IPS-11a (cell line): ENCODE measurements at regions not wholly inside any gene's neighbourhood (a gene's known extent, or its start where the extent isn't known, plus 50 kb on each side); places are given as distances from the start of the nearest gene placed in this dataset.

Experiments used
- H3K4me3 ChIP-seq: one replicate; pipeline ENCODE4 v1.5.1; 2013; ENCODE audit warnings: low read depth, low read length, control low read depth

DNA sequence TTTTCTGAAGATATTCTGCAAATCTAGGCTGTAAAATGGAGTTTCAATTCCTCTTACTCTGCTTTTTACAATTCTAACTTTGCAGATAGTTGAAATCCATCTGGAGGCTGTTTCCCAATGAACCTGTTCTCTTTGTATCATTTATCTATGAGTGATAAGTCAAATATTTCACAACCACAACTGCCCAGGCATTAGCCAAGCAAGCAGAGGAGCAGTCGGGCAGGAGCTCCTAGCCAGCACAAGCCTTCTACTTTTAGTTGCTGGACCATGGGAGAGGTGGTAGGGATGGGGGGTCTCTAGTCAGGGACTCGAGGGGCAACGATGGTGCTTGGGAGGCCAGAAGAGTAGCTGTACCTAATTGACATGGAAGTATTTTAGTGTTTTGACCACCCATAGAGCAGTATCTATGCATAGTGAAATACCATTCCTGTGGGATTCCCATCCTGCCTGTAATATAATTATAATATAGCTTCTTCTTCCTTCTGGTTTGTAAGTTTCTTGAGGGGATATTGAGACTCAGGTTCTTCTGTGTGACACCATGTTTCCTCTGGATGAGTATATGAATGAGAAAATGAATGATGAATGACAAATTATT, 353.5 kb upstream of the IL12A start:
- H3K4me3 ChIP-seq, result no peak overlapping the region

- no peak overlapping the region for H3K4me3 ChIP-seq
Measured at GRCh38 chr3:159637883-159638542, 350.6 kb upstream of the IL12A start.

DNA sequence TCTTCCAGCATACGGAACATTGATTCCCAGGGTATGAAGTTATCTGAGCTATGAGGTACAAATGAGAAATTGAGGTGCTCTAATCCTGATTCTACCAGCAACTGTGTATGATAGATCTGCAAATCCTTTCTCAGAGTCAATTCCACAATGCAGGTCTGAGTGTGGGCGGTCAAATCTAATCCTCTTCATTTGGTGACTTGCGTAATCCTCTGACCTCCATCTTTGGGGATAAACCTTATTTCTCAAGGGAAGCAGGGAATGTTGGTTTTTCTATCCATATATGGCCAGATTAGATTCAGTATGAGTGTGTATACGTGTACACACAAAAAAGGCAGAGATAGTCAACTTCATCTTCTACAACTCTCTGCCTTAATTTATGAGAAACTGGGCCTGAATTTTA, 348.4 kb upstream of the IL12A start:
- H3K4me3 ChIP-seq, result no peak overlapping the region

DNA sequence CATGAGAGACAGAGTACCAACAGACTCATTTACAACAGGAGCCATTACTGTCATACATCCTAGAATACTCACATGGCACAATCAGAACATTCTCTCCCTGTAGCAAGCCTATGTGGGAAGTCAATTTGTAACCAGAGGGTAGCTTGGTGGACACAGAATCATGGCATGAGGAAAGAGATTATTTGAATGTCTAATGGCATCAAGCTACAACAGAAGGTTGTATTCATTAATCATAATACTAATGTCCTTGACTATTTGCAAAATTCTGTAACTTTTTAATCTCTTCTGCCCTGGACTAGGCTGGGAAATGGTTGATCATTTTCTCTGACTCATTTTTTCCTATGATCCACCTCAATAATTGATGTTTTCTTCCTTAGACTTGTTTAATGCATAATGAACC, 345.2 kb upstream of the IL12A start:
- no peak overlapping the region for H3K4me3 ChIP-seq

GRCh38 chr3:159645874-159646273, 342.8 kb upstream of the IL12A start:
- no peak overlapping the region for H3K4me3 ChIP-seq

- no peak overlapping the region for H3K4me3 ChIP-seq
Measured at GRCh38 chr3:159649951-159650350, 338.7 kb upstream of the IL12A start.

DNA sequence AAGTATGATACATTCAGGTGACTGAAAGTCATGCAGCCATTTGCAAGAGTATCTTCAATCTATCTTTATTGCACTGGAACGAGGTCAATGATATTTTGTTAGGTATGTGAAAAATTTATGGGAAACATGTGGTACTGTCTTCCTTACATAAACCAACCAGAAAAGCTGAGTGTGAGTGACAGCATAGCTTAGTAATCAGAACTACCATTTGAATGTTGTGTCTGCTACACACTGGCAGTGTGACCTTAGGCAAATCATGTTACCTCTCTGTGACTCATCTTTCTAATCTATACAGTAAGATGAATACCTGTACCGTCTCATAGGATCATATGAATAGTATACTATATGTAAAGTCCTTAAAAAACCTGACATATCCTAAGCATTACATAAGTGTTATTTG, 337.9 kb upstream of the IL12A start:
- no peak overlapping the region for H3K4me3 ChIP-seq

- no peak overlapping the region for H3K4me3 ChIP-seq
Measured at GRCh38 chr3:159652452-159652851, 336.2 kb upstream of the IL12A start.

- H3K4me3 ChIP-seq, result no peak overlapping the region
Measured at GRCh38 chr3:159654183-159655134, 334.2 kb upstream of the IL12A start.

DNA sequence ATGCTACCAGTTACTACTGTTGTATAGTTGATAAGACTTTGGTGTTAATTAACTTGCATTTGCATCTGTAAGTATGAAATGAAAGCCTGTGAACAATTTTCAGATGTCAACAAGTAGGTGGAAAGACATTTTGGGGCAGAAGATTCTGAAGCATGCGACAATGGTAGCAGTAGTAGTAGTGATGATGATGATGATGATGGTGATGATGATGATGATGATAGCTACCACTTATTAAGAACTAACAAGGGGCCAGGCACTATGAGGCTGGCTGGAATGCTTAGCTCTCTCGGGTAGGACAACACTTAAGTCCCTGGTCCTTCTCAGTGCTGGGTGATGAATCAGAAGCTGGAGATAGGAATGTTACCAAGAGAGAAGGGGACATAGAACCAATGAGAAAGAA, 333.4 kb upstream of the IL12A start:
- H3K4me3 ChIP-seq, result no peak overlapping the region

DNA sequence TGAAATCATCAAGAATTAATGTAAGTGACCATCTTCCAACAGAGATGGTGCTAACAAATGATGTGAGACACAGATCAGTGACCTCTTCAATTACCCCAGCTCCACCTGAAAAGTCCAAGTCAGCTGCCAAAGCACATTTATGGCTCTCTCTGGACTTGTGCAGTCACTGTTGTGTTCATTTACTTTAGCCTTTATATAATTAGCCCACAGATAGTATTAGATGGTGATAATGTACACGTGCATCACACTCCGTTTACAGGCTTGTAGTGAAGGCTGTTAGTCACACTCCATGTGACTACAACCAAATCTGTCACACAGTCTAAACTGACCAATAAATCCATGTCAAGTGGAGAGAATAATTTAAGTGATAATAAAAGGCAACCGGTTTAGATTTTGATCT, 331.5 kb upstream of the IL12A start:
- H3K4me3 ChIP-seq, result no peak overlapping the region

DNA sequence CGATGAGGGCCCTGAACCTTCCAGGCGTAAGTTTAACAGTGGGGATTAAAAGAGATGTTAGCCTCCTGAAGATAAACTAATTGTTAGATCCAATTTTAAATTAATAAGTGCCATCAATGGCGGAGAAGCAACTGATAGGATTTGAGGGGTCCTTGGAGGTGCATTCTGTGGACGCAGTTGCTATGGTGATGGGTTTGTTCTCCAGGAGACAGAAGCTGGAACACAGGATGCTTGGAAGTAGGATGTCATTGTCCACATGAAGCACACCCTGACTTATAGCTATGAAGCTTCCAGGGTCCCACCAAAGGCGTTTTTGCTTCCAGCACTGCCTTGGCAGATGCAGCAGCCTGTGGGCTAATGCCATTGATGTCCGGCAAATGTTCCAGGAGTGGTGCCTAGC, 331.0 kb upstream of the IL12A start:
- H3K4me3 ChIP-seq, result no peak overlapping the region

DNA sequence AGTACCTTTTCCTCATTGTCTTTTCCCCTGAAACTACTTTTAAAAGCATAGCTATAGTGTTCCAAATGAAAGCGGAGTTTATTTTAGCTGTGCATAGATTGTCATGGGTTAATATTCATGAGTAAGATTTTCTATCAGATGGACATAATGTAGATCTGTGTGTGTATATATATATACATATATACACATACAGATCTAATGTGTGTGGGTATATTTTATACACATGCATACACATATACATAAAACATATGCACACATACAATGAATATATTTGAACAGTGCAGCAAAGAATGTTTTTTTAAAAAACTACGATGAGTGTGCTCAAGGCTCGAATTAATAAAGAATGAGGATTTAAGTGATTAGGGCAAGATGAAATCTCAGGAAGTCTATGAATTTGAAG, 328.3 kb upstream of the IL12A start:
- H3K4me3 ChIP-seq, result no peak overlapping the region

DNA sequence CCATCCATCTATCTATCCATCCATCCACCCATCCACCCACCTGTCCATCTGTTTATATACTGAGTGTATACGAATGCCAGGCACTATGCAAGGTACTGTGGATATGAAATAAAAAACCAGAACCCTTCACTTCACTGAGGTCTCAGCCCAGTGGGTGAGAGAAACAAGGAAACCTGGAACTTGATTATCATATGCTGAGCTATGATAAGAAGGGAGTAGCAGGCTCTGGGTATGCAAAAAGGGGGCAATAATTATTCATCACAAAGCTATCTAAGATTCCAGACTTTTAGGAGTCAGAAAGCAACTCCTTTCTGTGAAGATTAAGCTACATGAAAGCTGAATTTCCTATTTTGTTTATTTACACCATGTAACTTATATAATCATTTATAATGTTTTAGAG, 327.7 kb upstream of the IL12A start:
- H3K4me3 ChIP-seq, result no peak overlapping the region

DNA sequence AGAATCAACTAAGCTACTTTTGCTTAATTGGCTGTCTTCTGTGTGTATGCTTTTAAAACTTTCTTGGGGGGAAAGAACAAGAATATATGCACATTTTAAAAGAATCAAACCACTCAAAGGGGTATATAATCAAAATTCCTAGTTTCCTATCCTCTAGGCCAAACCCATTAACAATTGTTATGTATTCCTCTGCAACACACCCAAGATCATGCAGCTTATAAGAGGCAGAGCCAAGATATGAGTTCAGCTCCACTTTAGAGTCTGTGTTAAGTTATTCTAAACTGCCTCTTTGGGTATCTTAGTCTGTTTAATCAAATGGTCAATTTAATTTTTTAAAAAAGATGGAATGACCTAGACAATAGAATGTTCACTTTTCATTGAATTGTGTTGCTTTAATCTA, 326.1 kb upstream of the IL12A start:
- no peak overlapping the region for H3K4me3 ChIP-seq

DNA sequence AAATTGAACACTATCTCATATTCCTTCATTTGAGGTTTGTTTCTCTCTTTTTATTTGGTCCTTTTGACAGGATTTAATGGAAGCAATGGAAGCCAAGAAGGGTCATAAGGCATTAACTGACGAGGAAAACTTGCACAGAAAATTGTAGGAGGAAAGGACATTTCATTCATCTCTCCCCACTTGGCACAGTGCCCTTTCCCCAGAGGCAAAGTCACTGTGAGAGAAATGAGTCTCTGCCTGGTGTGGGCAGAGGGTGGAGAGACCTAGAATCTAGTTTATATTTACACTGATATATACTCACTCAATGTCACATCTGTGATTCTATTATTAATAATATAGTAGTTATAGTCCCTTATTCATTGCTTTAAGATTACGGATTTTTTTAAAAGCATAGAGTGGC, 324.6 kb upstream of the IL12A start:
- H3K4me3 ChIP-seq, result no peak overlapping the region

GRCh38 chr3:159664653-159665052, 324.0 kb upstream of the IL12A start:
- no peak overlapping the region for H3K4me3 ChIP-seq

- H3K4me3 ChIP-seq, result no peak overlapping the region
Measured at GRCh38 chr3:159667261-159667660, 321.4 kb upstream of the IL12A start.

- no peak overlapping the region for H3K4me3 ChIP-seq
Measured at GRCh38 chr3:159668461-159668860, 320.2 kb upstream of the IL12A start.

DNA sequence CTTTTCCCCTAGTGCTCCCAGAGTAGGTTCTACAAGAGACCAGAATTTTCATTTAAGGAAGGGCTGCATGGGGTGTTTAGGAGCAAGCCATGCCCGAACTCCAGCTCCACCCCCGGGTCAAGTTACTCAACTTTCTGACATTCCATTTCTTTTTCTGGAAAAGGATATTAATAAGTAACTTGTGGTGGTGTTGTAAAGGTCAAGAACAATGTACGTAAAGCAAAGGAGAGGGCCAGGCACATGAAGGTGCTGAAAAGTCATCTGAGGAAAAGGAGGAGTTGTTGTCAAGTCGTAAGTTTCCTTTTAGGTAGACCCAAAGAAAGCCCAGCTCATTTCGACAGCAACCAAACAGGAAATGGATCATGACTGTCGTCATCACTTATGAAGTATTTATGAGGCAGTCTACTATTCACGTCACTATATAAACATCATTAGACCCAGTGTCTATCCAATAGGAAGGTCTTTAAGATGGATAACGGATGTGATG, 319.6 kb upstream of the IL12A start:
- H3K4me3 ChIP-seq, result no peak overlapping the region

- H3K4me3 ChIP-seq, result no peak overlapping the region
Measured at GRCh38 chr3:159669766-159670165, 318.9 kb upstream of the IL12A start.
